IgD-negative memory B cell (primary cell): ENCODE measurements at regions not wholly inside any gene's neighbourhood (a gene's known extent, or its start where the extent isn't known, plus 50 kb on each side); places are given as distances from the start of the nearest gene placed in this dataset.
"Not testable (repeated sequence)": the region's sequence is repeated elsewhere in the genome, so short reads cannot be mapped to it uniquely, and the experiment has no call there.

Source experiments
- H3K27ac Mint-ChIP-seq, 3 donors: one replicate each; pipeline ENCODE4 v1.8.0; 2020 to 2022; ENCODE audit warnings: mild to moderate bottlenecking in 3 of 3, mixed read lengths in 3 of 3, moderate library complexity in 1 of 3
- H3K27me3 Mint-ChIP-seq: one replicate; pipeline ENCODE4 v1.8.0; 2021; ENCODE audit warnings: mixed read lengths
- H3K36me3 Mint-ChIP-seq: one replicate; pipeline ENCODE4 v1.8.0; 2020; ENCODE audit warnings: mild to moderate bottlenecking, mixed read lengths
- H3K4me1 Mint-ChIP-seq, 3 donors: one replicate each; pipeline ENCODE4 v1.8.0; 2020 to 2022; ENCODE audit warnings: mixed read lengths in 3 of 3, mild to moderate bottlenecking in 1 of 3
- H3K4me3 Mint-ChIP-seq, 4 donors: one replicate each; pipeline ENCODE4 v1.8.0; 2020 to 2022; ENCODE audit warnings: mild to moderate bottlenecking in 4 of 4, mixed read lengths in 4 of 4, moderate library complexity in 3 of 4
- H3K9me3 Mint-ChIP-seq, 3 donors: one replicate each; pipeline ENCODE4 v1.8.0; 2020 to 2021; ENCODE audit warnings: mixed read lengths in 3 of 3, mild to moderate bottlenecking in 1 of 3

- H3K27me3 Mint-ChIP-seq = no peaks in the 10 kb centered on the region
- H3K4me3 Mint-ChIP-seq = no peak overlapping the region
- H3K9me3 Mint-ChIP-seq = peaks cover 2 to 16% (median 5%) of the 10 kb centered on the region in 3 donors
- H3K36me3 Mint-ChIP-seq = peaks cover 3% of the 10 kb centered on the region
- peaks cover 0 to 3% (median 0%) of the 10 kb centered on the region in 3 donors for H3K4me1 Mint-ChIP-seq
- no peak overlapping the region for H3K27ac Mint-ChIP-seq
These were observed 763.1 kb downstream of the BCL11A start for GRCh38 chr2:59790186-59791003.

GRCh38 chr2:59789523-59789922 lies 763.9 kb downstream of the BCL11A start:
- H3K4me3 Mint-ChIP-seq = no peak overlapping the region
- no peak overlapping the region for H3K27ac Mint-ChIP-seq
- H3K9me3 Mint-ChIP-seq = peaks cover 2 to 13% (median 5%) of the 10 kb centered on the region in 3 donors
- H3K4me1 Mint-ChIP-seq = peaks cover 0 to 3% (median 0%) of the 10 kb centered on the region in 3 donors
- H3K36me3 Mint-ChIP-seq = peaks cover 3% of the 10 kb centered on the region
- no peaks in the 10 kb centered on the region for H3K27me3 Mint-ChIP-seq

- peak overlapping the region in 1 of 3 donors; percentile 2 for H3K27ac Mint-ChIP-seq
- peaks cover 2% of the 10 kb centered on the region for H3K36me3 Mint-ChIP-seq
- no peaks in the 10 kb centered on the region for H3K9me3 Mint-ChIP-seq
- peaks cover 0 to 3% (median 0%) of the 10 kb centered on the region in 3 donors for H3K4me1 Mint-ChIP-seq
- no peaks in the 10 kb centered on the region for H3K27me3 Mint-ChIP-seq
- no peak overlapping the region for H3K4me3 Mint-ChIP-seq
These were observed 766.4 kb downstream of the BCL11A start for GRCh38 chr2:59787095-59787494.

GRCh38 chr2:59786684-59787083 lies 766.8 kb downstream of the BCL11A start:
- Mint-ChIP-seq H3K27ac (peak overlapping the region in 1 of 3 donors; percentile 2), H3K4me1 (peaks cover 0 to 3% (median 0%) of the 10 kb centered on the region in 3 donors), H3K36me3 (peaks cover 2% of the 10 kb centered on the region), H3K4me3 (no peak overlapping the region), H3K9me3 (no peaks in the 10 kb centered on the region), H3K27me3 (no peaks in the 10 kb centered on the region)

- peaks cover 2% of the 10 kb centered on the region for H3K36me3 Mint-ChIP-seq
- H3K27me3 Mint-ChIP-seq = peaks cover 1% of the 10 kb centered on the region
- H3K4me1 Mint-ChIP-seq = peaks cover 0 to 2% (median 0%) of the 10 kb centered on the region in 3 donors
- H3K4me3 Mint-ChIP-seq = no peak overlapping the region
- H3K27ac Mint-ChIP-seq = peak overlapping the region in 1 of 3 donors; percentile 20
- no peaks in the 10 kb centered on the region for H3K9me3 Mint-ChIP-seq
These were observed 773.9 kb downstream of the BCL11A start for GRCh38 chr2:59779571-59779970.

GRCh38 chr2:59777120-59777519 lies 776.3 kb downstream of the BCL11A start:
- Mint-ChIP-seq H3K4me1 (peaks cover 0 to 2% (median 0%) of the 10 kb centered on the region in 3 donors), H3K9me3 (no peaks in the 10 kb centered on the region), H3K36me3 (no peaks in the 10 kb centered on the region), H3K27ac (no peak overlapping the region), H3K4me3 (no peak overlapping the region), H3K27me3 (peaks cover 1% of the 10 kb centered on the region)

GRCh38 chr2:59776726-59777008 lies 776.8 kb downstream of the BCL11A start:
- Mint-ChIP-seq H3K9me3 (no peaks in the 10 kb centered on the region), H3K27ac (no peak overlapping the region), H3K27me3 (peaks cover 1% of the 10 kb centered on the region), H3K4me1 (peaks cover 0 to 2% (median 0%) of the 10 kb centered on the region in 3 donors), H3K4me3 (no peak overlapping the region), H3K36me3 (no peaks in the 10 kb centered on the region)

- Mint-ChIP-seq H3K27me3 (peaks cover 1% of the 10 kb centered on the region), H3K27ac (no peak overlapping the region), H3K4me1 (peaks cover 0 to 2% (median 0%) of the 10 kb centered on the region in 3 donors), H3K4me3 (no peak overlapping the region), H3K36me3 (no peaks in the 10 kb centered on the region), H3K9me3 (no peaks in the 10 kb centered on the region)
These were observed 778.5 kb downstream of the BCL11A start for GRCh38 chr2:59774821-59775433.

GRCh38 chr2:59770651-59771050 lies 782.8 kb downstream of the BCL11A start:
- peaks cover 2% of the 10 kb centered on the region for H3K36me3 Mint-ChIP-seq
- H3K27me3 Mint-ChIP-seq = peaks cover under 1% of the 10 kb centered on the region
- H3K4me3 Mint-ChIP-seq = no peak overlapping the region
- no peaks in the 10 kb centered on the region for H3K9me3 Mint-ChIP-seq
- no peak overlapping the region for H3K27ac Mint-ChIP-seq
- no peaks in the 10 kb centered on the region for H3K4me1 Mint-ChIP-seq

- H3K4me3 Mint-ChIP-seq = no peak overlapping the region
- no peaks in the 10 kb centered on the region for H3K9me3 Mint-ChIP-seq
- no peaks in the 10 kb centered on the region for H3K27me3 Mint-ChIP-seq
- H3K36me3 Mint-ChIP-seq = peaks cover 2% of the 10 kb centered on the region
- no peak overlapping the region for H3K27ac Mint-ChIP-seq
- H3K4me1 Mint-ChIP-seq = no peaks in the 10 kb centered on the region
These were observed 791.5 kb downstream of the BCL11A start for GRCh38 chr2:59761966-59762365.

- Mint-ChIP-seq H3K4me1 (peaks cover 0 to 2% (median 0%) of the 10 kb centered on the region in 3 donors), H3K4me3 (no peak overlapping the region), H3K36me3 (no peaks in the 10 kb centered on the region), H3K9me3 (peaks cover 0 to 2% (median 0%) of the 10 kb centered on the region in 3 donors), H3K27ac (no peak overlapping the region), H3K27me3 (no peaks in the 10 kb centered on the region)
These were observed 797.3 kb downstream of the BCL11A start for GRCh38 chr2:59756150-59756549.

- Mint-ChIP-seq H3K4me3 (no peak overlapping the region), H3K4me1 (peaks cover 0 to 2% (median 0%) of the 10 kb centered on the region in 3 donors), H3K27ac (no peak overlapping the region), H3K27me3 (no peaks in the 10 kb centered on the region), H3K36me3 (no peaks in the 10 kb centered on the region), H3K9me3 (peaks cover 0 to 2% (median 0%) of the 10 kb centered on the region in 3 donors)
These were observed 799.3 kb downstream of the BCL11A start for GRCh38 chr2:59754011-59754735.

- Mint-ChIP-seq H3K4me1 (peaks cover 0 to 2% (median 2%) of the 10 kb centered on the region in 3 donors), H3K9me3 (peaks cover 0 to 2% (median 0%) of the 10 kb centered on the region in 3 donors), H3K27me3 (peaks cover 3% of the 10 kb centered on the region), H3K27ac (no peak overlapping the region), H3K36me3 (no peaks in the 10 kb centered on the region), H3K4me3 (no peak overlapping the region)
These were observed 800.9 kb downstream of the BCL11A start for GRCh38 chr2:59752512-59752911.

GRCh38 chr2:59752071-59752470 lies 801.4 kb downstream of the BCL11A start:
- Mint-ChIP-seq H3K4me3 (no peak overlapping the region), H3K36me3 (no peaks in the 10 kb centered on the region), H3K27me3 (peaks cover 3% of the 10 kb centered on the region), H3K27ac (no peak overlapping the region), H3K9me3 (peaks cover 0 to 2% (median 0%) of the 10 kb centered on the region in 3 donors), H3K4me1 (peaks cover 0 to 2% (median 2%) of the 10 kb centered on the region in 3 donors)

- not testable (repeated sequence) for H3K4me1 Mint-ChIP-seq, H3K27ac Mint-ChIP-seq, H3K36me3 Mint-ChIP-seq, H3K4me3 Mint-ChIP-seq, H3K9me3 Mint-ChIP-seq, H3K27me3 Mint-ChIP-seq
These were observed 802.2 kb downstream of the BCL11A start for GRCh38 chr2:59751214-59751613.
